Left cardiac atrium (tissue), 4 donors: ENCODE measurements at regions not wholly inside any gene's neighbourhood (a gene's known extent, or its start where the extent isn't known, plus 50 kb on each side); places are given as distances from the start of the nearest gene placed in this dataset.

ENCODE experiments used
- ATAC-seq, 2 donors: fragments of 200-7000 bp; cut with Tn5 transposase; one replicate each; pipeline ENCODE4 v1.9.1; 2020; ENCODE audit warnings: mild to moderate bottlenecking in 2 of 2, moderate library complexity in 2 of 2
- DNase-seq: peaks from one replicate; pipeline ENCODE4 v3.0.0-alpha.2; 2020
- intact Hi-C, 2 donors: fragments of 100-400 bp; cut with DNase I; formaldehyde crosslinking; loops; one replicate each; pipeline versions ENCODE4 v1.14.1 to v1.15.1; 2022 to 2023
- donor health status: DM: no; HTN: yes; CAD: no.
- donor health status: DM: no; HTN: yes; CAD: no; lungs with severe emphysema.
- donor health status: DM: yes; HTN: yes; CAD: no.
- donor health status: Dilated cardiomyopathy.

GRCh38 chr7:19623676-19624075, 85.2 kb downstream of the POLR1F start:
- intact Hi-C loops: no loop called here
- ATAC-seq (no peak), DNase-seq (no peak)

- DNase-seq: no peak
- ATAC-seq: no peak
- intact Hi-C loops: no loop called here
Observed at GRCh38 chr7:19621740-19622139, 87.1 kb downstream of the POLR1F start.

- no peak for DNase-seq
- no peak for ATAC-seq
- intact Hi-C loops: no loop called here
Observed at GRCh38 chr7:19620470-19620869, 88.4 kb downstream of the POLR1F start.

GRCh38 chr7:19619122-19619521, 89.7 kb downstream of the POLR1F start:
- ATAC-seq: no peak
- DNase-seq: no peak
- intact Hi-C loops: no loop called here

- intact Hi-C loops: no loop called here
- DNase-seq (no peak), ATAC-seq (no peak)
Observed at GRCh38 chr7:19617901-19618300, 90.9 kb downstream of the POLR1F start.

- intact Hi-C loops: no loop called here
- ATAC-seq: peak in 1 of 2 donors; percentile 88
- DNase-seq: no peak
Observed at GRCh38 chr7:19610194-19610943, 98.5 kb downstream of the POLR1F start.

- DNase-seq: no peak
- intact Hi-C loops: no loop called here
- no peak for ATAC-seq
Observed at GRCh38 chr7:19589446-19589845, 119.4 kb downstream of the POLR1F start.

- DNase-seq: no peak
- intact Hi-C loops: no loop called here
- no peak for ATAC-seq
Observed at GRCh38 chr7:19587291-19587690, 121.5 kb downstream of the POLR1F start.

GRCh38 chr7:19585761-19586160, 123.1 kb downstream of the POLR1F start:
- ATAC-seq: no peak
- intact Hi-C loops: no loop called here
- no peak for DNase-seq

GRCh38 chr7:19575909-19576557, 132.8 kb downstream of the POLR1F start:
- DNase-seq (no peak), ATAC-seq (no peak)
- intact Hi-C loops: no loop called here

- intact Hi-C loops: no loop called here
- DNase-seq (no peak), ATAC-seq (no peak)
Observed at GRCh38 chr7:19574131-19574530, 134.7 kb downstream of the POLR1F start.

- ATAC-seq (no peak), DNase-seq (no peak)
- intact Hi-C loops: no loop called here
Observed at GRCh38 chr7:19572566-19572965, 136.3 kb downstream of the POLR1F start.

- ATAC-seq: no peak
- no peak for DNase-seq
- intact Hi-C loops: no loop called here
Observed at GRCh38 chr7:19567011-19567410, 141.8 kb downstream of the POLR1F start.

- no peak for DNase-seq
- intact Hi-C loops: no loop called here
- no peak for ATAC-seq
Observed at GRCh38 chr7:19565602-19566001, 143.2 kb downstream of the POLR1F start.

- DNase-seq (no peak), ATAC-seq (no peak)
- intact Hi-C loops: no loop called here
Observed at GRCh38 chr7:19561121-19561805, 147.6 kb downstream of the POLR1F start.

GRCh38 chr7:19560111-19560883, 148.5 kb downstream of the POLR1F start:
- ATAC-seq: no peak
- no peak for DNase-seq
- intact Hi-C loops: no loop called here

GRCh38 chr7:19558527-19558926, 150.3 kb downstream of the POLR1F start:
- intact Hi-C loops: no loop called here
- ATAC-seq: no peak
- no peak for DNase-seq

GRCh38 chr7:19557726-19558465, 150.9 kb downstream of the POLR1F start:
- ATAC-seq: no peak
- no peak for DNase-seq
- intact Hi-C loops: no loop called here

GRCh38 chr7:19554581-19554980, 154.3 kb downstream of the POLR1F start:
- DNase-seq (no peak), ATAC-seq (no peak)
- intact Hi-C loops: no loop called here
